GM21786 (cell line): ENCODE measurements at regions not wholly inside any gene's neighbourhood (a gene's known extent, or its start where the extent isn't known, plus 50 kb on each side); places are given as distances from the start of the nearest gene placed in this dataset.

Experiments used
- ATAC-seq: cut with Tn5 transposase; IDR thresholded peaks from one replicate; pipeline ENCODE4 v1.9.1; 2021; ENCODE audit not compliant: unreplicated experiment

DNA sequence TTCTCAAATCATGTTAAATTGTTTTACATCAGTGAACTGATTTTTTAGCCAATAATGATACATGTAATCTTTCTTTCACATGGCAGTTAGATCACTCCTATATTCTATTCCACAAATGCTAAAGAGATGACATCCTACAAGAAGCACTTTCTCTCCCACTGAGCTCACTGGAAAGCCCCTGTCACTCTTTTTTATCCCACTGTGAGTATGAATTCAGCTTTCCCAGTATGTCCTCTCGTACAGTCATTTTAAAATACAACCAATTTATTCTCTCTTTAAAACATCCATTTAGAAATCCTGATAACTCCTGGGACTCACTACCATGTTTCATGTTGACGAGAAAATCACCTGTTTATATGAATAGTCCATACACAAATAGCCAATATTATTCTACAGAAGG lies 599.9 kb downstream of the SEMA5A start:
- no peak for ATAC-seq

DNA sequence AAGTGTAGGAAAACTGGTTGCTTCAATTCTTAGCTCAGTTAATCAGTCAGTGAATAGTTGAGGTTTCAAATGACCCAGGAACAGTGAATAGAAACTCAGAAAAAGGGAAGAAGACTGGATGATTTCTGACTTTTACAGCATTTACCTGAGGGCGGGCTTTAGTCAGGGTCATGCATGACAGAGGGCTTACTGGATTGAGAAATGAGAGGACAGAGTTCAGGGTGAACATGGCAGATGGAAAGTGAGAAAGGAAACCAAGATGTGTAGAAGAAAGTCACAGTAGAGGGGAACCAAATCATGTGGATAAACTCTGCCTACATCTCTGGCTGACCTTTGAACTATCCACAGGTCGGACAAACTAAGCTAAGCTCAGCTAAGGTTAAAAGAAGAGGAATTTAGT lies 596.0 kb downstream of the SEMA5A start:
- peak; percentile 96 for ATAC-seq

DNA sequence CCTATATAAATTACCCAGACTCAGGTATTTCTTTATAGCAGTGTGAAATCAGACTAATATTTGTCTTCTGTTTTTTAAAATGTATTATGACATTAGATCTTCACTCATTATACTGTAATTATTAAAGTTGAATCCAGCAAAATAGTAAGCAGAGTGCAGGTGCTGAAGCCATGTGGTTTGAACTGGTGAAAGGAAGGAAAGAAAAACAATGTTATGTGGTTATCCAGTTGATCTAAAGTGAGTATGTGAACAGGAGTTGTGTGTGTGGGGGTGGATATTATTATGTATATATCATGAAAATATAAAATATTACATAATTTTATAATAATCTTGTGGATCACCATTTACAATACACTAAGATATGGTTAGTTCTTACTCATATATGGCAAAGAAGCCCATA lies 593.7 kb downstream of the SEMA5A start:
- ATAC-seq: no peak

DNA sequence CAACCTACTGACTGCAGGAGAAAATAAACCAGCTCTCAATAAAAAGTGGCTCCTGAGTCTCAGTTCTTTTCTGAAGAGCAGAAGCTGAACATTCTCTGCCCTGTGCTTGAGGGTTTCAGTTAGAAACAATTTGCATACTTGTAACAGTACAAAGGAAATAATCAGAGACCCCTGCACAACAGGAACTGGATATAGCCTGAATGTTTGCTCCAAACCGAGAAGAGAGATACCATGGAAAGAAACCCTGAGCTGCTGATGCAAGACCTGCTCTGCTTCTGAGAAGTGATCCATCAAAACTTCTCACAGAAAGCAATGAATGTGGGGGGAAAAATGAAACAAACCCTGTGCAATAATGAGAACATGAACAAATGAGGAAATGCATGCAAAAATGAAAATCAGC lies 592.9 kb downstream of the SEMA5A start:
- no peak for ATAC-seq

DNA sequence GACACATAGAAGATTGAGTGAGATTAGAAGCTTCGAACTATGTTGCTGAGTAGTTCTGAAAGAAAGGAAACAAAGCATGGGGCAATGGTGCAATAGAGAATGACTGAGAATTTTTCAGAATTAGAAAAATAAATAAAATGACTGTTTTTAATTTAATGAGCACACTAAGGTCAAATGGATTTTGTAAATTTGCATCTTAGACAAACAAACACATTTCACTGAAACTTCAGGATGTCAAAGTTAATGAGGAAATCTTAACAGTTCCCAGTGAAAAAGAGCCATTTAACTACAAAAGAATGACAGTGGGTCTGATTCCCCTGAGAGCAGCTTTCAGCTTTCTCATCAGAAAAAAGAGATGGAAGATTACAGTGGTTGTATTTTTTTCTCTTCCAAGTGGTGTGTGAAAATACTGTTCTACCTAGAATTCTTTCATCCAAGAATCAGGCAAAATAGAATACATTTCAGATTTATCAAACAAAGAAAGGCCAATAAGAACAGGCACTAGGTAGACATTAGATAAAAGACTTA lies 591.9 kb downstream of the SEMA5A start:
- ATAC-seq: no peak

DNA sequence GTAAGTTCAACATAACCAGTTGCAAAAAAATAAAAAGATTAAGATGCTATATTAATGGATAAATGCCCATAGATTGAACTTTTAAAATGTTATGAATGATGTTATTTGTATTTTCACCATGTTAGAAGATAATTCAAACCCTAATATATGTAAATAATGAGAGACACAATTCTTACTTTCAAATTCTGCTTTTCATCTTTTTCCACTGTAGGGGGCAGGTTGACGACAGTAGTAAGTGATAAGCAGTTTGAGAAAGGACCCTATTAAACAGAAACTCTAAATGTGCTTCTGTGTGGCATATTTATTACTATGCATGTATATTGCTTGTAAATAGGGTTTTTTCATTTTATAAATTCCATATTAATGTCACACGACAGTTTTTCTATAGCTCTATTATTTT lies 591.1 kb downstream of the SEMA5A start:
- ATAC-seq: no peak

DNA sequence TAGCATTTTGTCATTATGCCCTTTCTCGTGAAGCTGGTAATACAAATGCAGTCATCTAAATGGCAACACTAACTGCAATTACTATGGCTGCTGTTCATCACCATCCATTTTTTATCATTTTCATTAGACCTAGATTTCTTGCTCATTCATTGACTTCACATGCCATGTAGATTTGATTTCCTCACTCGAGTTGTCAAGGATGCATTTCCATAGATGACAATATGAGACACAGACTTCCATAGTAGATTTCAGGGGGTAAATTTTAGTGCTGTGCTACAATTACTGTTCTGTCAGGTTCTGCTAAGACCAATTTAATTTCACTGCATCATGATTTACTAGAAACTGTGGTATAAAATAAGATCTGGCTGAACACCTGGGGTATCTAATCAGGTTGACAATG lies 589.2 kb downstream of the SEMA5A start:
- no peak for ATAC-seq

DNA sequence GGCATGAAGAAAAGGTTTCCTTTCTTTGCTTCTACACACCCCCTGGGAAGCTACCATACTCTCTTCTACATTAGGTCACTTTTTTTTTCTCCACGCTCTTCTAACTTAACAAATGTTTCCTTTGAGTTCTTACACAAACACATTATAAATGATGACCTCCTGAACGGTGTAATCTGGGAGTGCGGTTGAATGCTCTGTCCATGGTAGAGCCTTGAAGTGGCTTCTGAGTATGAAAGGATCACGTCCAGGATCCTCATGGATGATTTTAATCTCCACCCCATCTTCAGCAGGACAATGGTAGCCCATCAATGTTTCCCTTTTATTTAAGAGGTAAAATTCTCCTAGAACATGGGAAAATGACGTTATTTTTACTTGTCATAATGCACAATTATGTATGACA lies 587.3 kb downstream of the SEMA5A start:
- no peak for ATAC-seq

DNA sequence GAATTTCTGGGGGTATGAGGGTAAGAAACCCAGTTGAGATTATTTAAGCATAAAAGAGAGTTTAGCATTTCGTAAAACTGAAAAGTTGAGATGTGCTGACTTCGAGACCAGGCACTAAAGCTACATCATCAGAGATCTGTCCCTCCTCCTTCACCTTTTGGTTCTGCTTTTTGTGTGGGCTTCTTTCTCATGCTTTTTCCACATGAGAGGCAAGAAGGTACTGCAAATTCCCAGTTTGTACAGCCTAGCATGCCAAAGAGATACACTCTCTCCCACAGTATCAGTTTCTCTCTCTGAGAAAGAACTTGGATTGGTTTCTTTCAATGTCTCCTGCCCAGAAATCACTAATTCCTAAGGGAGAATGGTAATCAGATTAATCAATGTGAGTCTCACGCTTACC lies 584.7 kb downstream of the SEMA5A start:
- ATAC-seq: no peak

DNA sequence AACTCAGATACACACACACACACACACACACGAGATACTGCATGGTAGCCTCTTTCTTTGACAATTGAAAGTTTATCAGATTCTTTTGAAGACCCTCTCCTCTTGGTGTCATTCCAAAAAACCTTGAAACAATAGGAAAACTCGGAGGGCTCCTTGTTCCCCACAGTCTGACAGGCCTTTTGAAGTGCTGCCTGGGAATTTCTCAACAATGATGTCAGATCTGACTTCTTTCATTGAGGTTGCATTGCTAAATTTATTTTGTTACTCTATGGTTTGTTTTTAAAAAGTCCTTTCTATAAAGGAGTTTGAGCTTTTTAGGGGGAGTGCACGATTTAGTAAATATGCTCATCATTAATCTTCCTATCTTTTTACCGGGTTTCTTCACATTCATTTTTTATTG lies 583.9 kb downstream of the SEMA5A start:
- no peak for ATAC-seq

DNA sequence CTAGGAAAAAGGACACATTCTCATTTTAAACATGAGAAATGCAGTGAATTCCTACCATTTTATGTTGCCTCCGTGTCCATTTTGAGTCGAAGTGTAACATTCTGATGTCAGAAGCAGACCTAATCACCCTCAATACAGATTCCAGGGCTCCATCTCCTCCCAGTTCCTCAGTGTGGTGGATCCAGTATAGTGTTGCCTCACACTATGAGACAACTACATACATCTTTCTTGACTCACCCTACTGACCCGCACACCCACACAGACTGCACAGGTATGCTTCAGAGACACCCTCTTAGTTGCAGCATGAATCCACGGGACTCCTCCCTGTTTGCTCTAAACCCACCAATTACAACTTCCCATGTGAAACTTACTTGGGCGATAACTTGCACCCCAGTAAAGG lies 564.9 kb downstream of the SEMA5A start:
- no peak for ATAC-seq

DNA sequence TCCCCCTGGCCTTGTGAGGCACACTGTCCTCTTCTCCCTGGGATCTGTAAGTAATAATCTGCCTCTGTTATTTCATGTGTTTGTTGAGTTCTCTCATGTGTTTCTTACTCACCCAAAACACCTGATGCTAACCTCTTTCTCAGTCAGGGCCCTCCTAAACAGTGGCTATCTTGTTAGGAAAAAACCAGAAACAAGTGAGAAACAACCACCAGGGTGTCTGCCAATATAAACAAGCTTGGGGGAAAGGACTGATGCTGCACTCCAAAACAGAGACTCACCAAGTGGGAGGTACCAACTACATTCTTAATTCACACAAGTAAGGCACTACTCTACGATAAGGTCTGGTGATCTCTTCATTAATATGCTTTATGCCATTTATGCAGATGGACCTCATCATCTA lies 564.4 kb downstream of the SEMA5A start:
- no peak for ATAC-seq

DNA sequence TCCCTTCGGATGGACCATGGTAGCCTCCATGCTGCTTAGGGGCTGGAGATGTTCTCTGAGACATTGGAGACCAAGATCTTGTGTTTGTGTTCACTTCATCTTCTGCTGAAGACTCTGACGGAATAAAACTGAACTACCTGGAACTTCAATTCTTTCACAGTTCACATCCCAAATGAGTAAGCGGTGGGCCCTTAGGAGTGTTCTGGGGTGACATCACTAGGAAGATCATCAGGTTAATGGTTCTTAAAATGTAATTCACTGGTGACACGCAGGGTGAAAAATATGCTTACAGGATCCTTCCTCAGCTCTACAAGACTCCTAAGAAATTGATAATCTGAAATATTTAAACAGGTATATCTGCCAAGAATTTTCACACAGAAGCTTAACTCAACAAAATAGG lies 561.5 kb downstream of the SEMA5A start:
- ATAC-seq: no peak
